K562 (cell line): ENCODE measurements at regions not wholly inside any gene's neighbourhood (a gene's known extent, or its start where the extent isn't known, plus 50 kb on each side); places are given as distances from the start of the nearest gene placed in this dataset. TPM values are rescaled to one million over a fixed set of nuclear protein-coding genes. Genes with fewer than 3 reads are reported as not detected.

Source experiments
- KLF1 ChIP-seq: fragments of 450-650 bp; IDR thresholded peaks from 2 replicates; pipeline ENCODE4 v1.6.1; 2016; ENCODE audit warnings: missing genetic modification characterization, missing compliant biosample characterization
- RBM39 ChIP-seq: fragments of 200-400 bp; formaldehyde crosslinking; optimal IDR thresholded peaks from 2 replicates; pipeline ENCODE3; 2018; ENCODE audit warnings: low read depth, low read length
- ZNF143 ChIP-seq: sonication (generic); formaldehyde crosslinking; IDR thresholded peaks from 2 replicates; pipeline ENCODE4 v1.9.0; 2022; ENCODE audit warnings: mild to moderate bottlenecking, missing genetic modification reagents
- microRNA counts: library from miRNA; unstranded; fragments of <30 nt; microRNA quantifications from one replicate; lab custom pipeline; 2016
- microRNA-seq: library from miRNA; unstranded; fragments of <30 nt; microRNA quantifications from one replicate; pipeline ENCODE4, GENCODE V29; 2018; ENCODE audit warnings: borderline microRNAs expressed
- small RNA-seq: library from RNA; depleted of rRNA; stranded (forward); fragments of <200 nt; gene quantifications from one replicate; pipeline ENCODE3, GENCODE V24; 2014
- TF ChIP-seq, protein P1 (sequence below): sonication (generic); formaldehyde crosslinking; IDR thresholded peaks from 2 replicates; pipeline ENCODE4 v1.8.0; 2023; ENCODE audit warnings: mild to moderate bottlenecking, missing genetic modification reagents
- TF ChIP-seq, protein P2 (sequence below): fragments of 450-650 bp; IDR thresholded peaks from 2 replicates; pipeline ENCODE4 v1.6.1; 2018; ENCODE audit not compliant: partially characterized antibody

DNA sequence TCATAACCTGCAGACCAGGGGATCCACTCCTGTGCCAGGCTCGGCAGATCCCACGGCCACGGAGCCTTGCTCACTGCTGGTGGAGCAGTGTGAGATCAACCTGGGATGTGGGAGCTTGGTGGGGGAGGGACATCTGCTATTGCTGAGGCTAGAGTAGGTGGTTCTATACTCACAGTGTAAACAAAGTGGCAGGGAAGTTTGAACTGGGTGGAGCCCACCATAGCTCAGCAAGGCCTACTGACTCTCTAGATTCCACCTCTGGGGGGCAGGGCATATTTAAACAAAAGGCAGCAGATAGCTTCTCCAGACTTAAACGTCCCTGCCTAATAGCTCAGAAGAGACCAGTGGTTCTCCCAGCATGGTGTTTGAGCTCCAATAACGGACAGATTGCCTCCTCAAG lies 54.7 kb upstream of the EPHA5 start (continued):
- TF ChIP-seq, protein P1, sequence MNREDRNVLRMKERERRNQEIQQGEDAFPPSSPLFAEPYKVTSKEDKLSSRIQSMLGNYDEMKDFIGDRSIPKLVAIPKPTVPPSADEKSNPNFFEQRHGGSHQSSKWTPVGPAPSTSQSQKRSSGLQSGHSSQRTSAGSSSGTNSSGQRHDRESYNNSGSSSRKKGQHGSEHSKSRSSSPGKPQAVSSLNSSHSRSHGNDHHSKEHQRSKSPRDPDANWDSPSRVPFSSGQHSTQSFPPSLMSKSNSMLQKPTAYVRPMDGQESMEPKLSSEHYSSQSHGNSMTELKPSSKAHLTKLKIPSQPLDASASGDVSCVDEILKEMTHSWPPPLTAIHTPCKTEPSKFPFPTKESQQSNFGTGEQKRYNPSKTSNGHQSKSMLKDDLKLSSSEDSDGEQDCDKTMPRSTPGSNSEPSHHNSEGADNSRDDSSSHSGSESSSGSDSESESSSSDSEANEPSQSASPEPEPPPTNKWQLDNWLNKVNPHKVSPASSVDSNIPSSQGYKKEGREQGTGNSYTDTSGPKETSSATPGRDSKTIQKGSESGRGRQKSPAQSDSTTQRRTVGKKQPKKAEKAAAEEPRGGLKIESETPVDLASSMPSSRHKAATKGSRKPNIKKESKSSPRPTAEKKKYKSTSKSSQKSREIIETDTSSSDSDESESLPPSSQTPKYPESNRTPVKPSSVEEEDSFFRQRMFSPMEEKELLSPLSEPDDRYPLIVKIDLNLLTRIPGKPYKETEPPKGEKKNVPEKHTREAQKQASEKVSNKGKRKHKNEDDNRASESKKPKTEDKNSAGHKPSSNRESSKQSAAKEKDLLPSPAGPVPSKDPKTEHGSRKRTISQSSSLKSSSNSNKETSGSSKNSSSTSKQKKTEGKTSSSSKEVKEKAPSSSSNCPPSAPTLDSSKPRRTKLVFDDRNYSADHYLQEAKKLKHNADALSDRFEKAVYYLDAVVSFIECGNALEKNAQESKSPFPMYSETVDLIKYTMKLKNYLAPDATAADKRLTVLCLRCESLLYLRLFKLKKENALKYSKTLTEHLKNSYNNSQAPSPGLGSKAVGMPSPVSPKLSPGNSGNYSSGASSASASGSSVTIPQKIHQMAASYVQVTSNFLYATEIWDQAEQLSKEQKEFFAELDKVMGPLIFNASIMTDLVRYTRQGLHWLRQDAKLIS (CRISPR knock-in tag) = no peak
- no peak for TF ChIP-seq RBM39
- TF ChIP-seq, protein P2, sequence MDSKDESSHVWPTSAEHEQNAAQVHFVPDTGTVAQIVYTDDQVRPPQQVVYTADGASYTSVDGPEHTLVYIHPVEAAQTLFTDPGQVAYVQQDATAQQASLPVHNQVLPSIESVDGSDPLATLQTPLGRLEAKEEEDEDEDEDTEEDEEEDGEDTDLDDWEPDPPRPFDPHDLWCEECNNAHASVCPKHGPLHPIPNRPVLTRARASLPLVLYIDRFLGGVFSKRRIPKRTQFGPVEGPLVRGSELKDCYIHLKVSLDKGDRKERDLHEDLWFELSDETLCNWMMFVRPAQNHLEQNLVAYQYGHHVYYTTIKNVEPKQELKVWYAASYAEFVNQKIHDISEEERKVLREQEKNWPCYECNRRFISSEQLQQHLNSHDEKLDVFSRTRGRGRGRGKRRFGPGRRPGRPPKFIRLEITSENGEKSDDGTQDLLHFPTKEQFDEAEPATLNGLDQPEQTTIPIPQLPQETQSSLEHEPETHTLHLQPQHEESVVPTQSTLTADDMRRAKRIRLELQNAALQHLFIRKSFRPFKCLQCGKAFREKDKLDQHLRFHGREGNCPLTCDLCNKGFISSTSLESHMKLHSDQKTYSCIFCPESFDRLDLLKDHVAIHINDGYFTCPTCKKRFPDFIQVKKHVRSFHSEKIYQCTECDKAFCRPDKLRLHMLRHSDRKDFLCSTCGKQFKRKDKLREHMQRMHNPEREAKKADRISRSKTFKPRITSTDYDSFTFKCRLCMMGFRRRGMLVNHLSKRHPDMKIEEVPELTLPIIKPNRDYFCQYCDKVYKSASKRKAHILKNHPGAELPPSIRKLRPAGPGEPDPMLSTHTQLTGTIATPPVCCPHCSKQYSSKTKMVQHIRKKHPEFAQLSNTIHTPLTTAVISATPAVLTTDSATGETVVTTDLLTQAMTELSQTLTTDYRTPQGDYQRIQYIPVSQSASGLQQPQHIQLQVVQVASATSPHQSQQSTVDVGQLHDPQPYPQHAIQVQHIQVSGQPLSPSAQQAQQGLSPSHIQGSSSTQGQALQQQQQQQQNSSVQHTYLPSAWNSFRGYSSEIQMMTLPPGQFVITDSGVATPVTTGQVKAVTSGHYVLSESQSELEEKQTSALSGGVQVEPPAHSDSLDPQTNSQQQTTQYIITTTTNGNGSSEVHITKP = no peak
- no peak for TF ChIP-seq KLF1 (tag)
- TF ChIP-seq ZNF143 (CRISPR knock-in tag) = no peak

MicroRNA genes in the stretch of these regions (microRNA counts, 767-probe panel; counts per million panel counts)
- 1,139 counts per million, percentile 25 among the panel's probes with 10 or more counts for microRNA hsa-miR-1269a (lab: Ali Mortazavi, UCI)

Small RNA genes in the stretch of these regions (microRNA-seq; reads per million reads assigned to microRNA genes)
- not detected for gene MIR1269A

Small RNA genes in the stretch of these regions (small RNA-seq; reads per million reads assigned to genes)
- gene MIR1269A = 0.15 reads per million
- gene RNU2-40P = not detected
- gene RNU6-699P = not detected
